Lower leg skin (tissue), 3 donors: ENCODE measurements at regions not wholly inside any gene's neighbourhood (a gene's known extent, or its start where the extent isn't known, plus 50 kb on each side); places are given as distances from the start of the nearest gene placed in this dataset.

ENCODE experiments used
- CTCF ChIP-seq, 3 donors: fragments of 450-650 bp; IDR thresholded peaks; one replicate each; pipeline ENCODE4 v1.5.1; 2016; ENCODE audit warnings: antibody characterized with exemption in 3 of 3, mild to moderate bottlenecking in 3 of 3, moderate library complexity in 2 of 3
- POLR2A ChIP-seq, 2 donors: fragments of 450-650 bp; IDR thresholded peaks; one replicate each; pipeline ENCODE4 v1.6.1; 2016 to 2017; ENCODE audit warnings: antibody characterized with exemption in 2 of 2, mild to moderate bottlenecking in 1 of 2, moderate library complexity in 1 of 2

DNA sequence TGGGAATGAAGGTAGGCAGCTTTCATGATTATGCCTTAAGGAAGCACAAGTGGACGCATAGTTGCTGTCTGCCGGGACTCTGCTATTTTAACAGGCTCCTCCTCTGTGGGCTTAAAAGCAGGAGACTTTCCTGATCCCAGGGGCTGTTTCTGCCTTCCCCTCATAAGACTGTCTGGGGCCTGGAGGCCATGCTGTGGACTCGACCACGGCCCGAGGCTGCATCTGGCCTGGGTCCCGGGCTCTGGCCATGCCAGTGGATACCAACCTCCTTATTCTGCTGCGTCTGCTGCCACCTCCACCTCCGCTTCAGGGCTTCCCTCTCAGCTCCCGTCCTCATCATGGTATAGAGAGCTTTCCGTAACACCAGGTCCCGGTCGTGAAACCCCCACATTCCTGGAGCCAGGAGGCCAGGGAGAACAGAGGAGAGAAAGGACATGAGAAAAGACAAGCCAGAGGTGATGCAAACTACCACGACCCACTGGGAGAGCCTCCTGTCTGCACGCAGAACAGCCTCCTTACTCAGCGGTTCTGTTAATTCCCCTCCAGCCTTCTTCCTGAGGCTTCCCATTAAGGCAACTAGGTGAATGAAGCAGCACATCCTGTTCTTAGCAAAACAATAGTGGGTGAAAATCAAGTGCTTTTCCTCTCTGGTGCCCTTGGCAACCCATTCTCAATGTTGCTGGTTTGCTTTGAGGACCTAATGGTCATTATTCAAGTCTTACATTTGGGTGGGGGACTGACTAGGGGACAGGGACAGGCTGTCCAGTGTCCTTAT, 200.5 kb downstream of the KLF13 start:
- TF ChIP-seq CTCF (IDR thresholded peaks at IDR 0.05) (no peak), POLR2A (IDR thresholded peaks at IDR 0.05) (no peak)
